ENCODE measurements at regions not wholly inside any gene's neighbourhood (a gene's known extent, or its start where the extent isn't known, plus 50 kb on each side); places are given as distances from the start of the nearest gene placed in this dataset.

- peak; percentile 52 for DNase-seq (ENCODE audit: extremely low read depth, low read depth)
- no peak for TF ChIP-seq CTCF (IDR thresholded peaks at IDR 0.05; ENCODE audit: low read depth, low read length)
Measured at GRCh38 chr7:41005374-41005901, 697.5 kb downstream of the INHBA start.

GRCh38 chr7:41003977-41004376, 698.9 kb downstream of the INHBA start:
- no peak for TF ChIP-seq CTCF (IDR thresholded peaks at IDR 0.05; ENCODE audit: low read depth, low read length)
- DNase-seq (ENCODE audit: extremely low read depth, low read depth), result no peak

- no peak for TF ChIP-seq CTCF (IDR thresholded peaks at IDR 0.05; ENCODE audit: low read depth, low read length)
- no peak for DNase-seq (ENCODE audit: extremely low read depth, low read depth)
Measured at GRCh38 chr7:41003611-41003940, 699.3 kb downstream of the INHBA start.

- no peak for DNase-seq (ENCODE audit: extremely low read depth, low read depth)
Measured at GRCh38 chr7:41002741-41003610, 699.9 kb downstream of the INHBA start.

GRCh38 chr7:41000042-41000441, 702.8 kb downstream of the INHBA start:
- DNase-seq (ENCODE audit: extremely low read depth, low read depth), result no peak

More at GRCh38 chr7:41002741-41003610, 699.9 kb downstream of the INHBA start:
- TF ChIP-seq CTCF (IDR thresholded peaks at IDR 0.05; ENCODE audit: low read depth, low read length), result peak; percentile 55

GRCh38 chr7:40996233-40996677, 706.6 kb downstream of the INHBA start:
- TF ChIP-seq CTCF (IDR thresholded peaks at IDR 0.05; ENCODE audit: low read depth, low read length), result no peak
- no peak for DNase-seq (ENCODE audit: extremely low read depth, low read depth)

More at GRCh38 chr7:41000042-41000441, 702.8 kb downstream of the INHBA start:
- no peak for TF ChIP-seq CTCF (IDR thresholded peaks at IDR 0.05; ENCODE audit: low read depth, low read length)

- TF ChIP-seq CTCF (IDR thresholded peaks at IDR 0.05; ENCODE audit: low read depth, low read length), result no peak
- DNase-seq (ENCODE audit: extremely low read depth, low read depth), result no peak
Measured at GRCh38 chr7:40990841-40991240, 712.0 kb downstream of the INHBA start.
